ENCODE measurements at regions not wholly inside any gene's neighbourhood (a gene's known extent, or its start where the extent isn't known, plus 50 kb on each side); places are given as distances from the start of the nearest gene placed in this dataset.
A peak's percentile ranks its signal among the peaks of the same experiment; 100 is the strongest.

GRCh38 chr9:16257604-16258003 is 612.9 kb downstream of the BNC2 start:
- TF ChIP-seq CTCF (conservative IDR thresholded peaks at IDR 0.05) (peak; percentile 61), ZFX (IDR thresholded peaks at IDR 0.05) (no peak)
- no peak overlapping the region for H3K27ac ChIP-seq

DNA sequence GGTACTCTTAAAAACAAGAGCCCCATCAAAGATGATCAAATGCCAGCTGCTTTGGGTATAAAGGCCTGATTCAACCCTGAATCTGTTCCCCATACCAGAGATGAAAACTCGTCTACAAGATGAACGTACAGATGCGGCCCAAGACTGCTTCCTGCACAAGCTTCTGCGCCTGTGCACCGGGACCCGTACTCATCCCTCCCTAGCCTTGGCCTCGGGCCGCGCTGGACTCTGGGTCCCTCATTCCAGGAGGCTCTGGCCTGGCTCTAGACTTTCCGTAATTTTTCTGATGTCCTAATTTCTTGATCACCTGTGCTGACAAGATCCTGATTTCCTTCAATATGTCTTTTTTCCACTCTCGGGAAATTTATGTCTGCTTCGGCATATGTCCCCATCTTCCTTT is 612.3 kb downstream of the BNC2 start:
- TF ChIP-seq ZFX (IDR thresholded peaks at IDR 0.05) (no peak), CTCF (conservative IDR thresholded peaks at IDR 0.05) (no peak)
- H3K27ac ChIP-seq, result no peak overlapping the region

- H3K27ac ChIP-seq, result no peak overlapping the region
- TF ChIP-seq ZFX (IDR thresholded peaks at IDR 0.05), result no peak
- no peak for TF ChIP-seq CTCF (conservative IDR thresholded peaks at IDR 0.05)
Observed at GRCh38 chr9:16258708-16259107, 611.8 kb downstream of the BNC2 start.

DNA sequence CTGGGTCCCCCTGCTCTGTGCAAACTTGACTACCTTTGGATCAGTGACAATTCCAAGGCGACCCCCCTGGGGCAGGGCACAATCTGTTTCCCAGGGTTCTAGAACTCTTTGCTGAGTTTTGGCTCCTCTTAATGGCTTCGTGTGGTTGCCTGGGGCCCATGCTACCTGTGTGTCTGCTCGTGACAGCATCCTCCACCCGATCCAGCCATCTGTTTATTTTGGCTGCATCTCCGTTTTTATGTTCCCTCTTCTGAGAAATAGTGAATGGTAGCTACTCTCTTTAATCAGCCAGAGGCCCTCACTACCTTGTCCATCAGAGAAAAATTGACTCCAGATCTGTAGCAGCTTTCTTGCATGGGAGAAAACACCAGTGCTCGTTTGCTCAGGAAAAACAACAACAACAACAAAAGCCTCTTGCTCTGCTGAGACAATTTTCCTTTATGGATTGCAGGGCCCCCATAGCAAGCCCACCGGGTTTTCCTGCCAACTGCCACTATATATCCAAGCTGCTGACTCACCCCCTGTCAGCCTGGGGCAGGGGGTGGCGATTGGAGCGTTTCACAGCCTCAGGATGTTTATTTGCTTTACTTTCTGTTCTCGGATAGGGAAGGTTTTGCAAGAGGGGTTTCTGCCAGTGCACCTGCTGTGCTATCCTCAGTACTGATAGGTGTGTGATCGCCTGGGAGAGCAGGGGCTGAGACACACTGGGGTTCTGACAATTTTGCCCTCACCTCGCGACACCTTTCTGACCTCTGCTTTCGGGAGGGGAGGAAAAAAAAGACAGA is 607.8 kb downstream of the BNC2 start:
- no peak overlapping the region for H3K27ac ChIP-seq
- TF ChIP-seq CTCF (conservative IDR thresholded peaks at IDR 0.05), result no peak

DNA sequence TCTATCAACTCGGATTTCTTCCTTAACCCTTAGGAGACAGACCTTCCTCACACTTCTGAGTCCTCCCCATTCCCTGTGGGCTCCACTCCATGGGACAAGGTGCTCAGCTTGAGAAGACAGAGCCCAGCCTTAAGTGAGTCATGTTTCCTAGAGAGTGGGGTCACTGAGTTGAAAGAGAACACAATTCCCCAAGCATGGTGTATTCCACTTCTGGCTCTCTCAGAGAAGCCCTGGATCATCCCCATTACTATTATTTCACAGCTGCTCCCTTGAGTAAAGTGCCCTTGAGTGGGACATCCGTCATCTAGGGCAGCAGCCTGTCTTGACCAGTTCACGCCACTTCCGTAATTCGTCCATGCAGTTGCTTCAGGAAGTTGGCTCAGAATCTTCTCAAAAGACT is 604.8 kb downstream of the BNC2 start:
- H3K27ac ChIP-seq, result no peak overlapping the region
- TF ChIP-seq CTCF (conservative IDR thresholded peaks at IDR 0.05), result no peak
- no peak for TF ChIP-seq ZFX (IDR thresholded peaks at IDR 0.05)

DNA sequence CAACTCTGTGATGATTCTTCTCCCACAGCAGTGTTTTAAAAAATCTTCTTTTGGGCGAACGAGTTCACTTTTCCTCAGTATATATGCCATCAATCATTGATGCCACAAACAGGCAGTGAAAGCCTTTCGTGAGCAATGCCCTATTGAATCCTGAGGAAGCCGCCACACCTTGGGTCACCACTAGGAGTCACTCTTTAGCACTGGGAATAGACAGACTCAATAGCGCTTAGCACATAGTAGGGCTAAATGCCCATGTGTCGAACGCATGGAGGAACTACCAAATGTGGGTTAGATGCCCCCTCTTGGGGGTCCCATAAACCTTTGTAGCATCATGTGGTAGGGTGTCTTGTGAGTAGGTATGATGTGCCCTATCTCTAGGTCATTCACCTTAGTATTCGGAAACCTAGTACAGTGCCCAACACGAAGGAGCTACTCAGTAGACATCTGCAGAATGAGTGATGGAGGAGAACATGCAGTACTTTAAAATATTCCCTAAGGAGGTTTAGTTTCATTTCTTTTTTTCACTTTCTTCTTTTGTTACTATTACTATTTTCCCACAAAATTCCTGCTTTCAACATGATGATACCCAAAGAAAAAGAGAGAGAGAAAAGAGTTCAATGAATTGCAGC is 603.7 kb downstream of the BNC2 start:
- no peak overlapping the region for H3K27ac ChIP-seq
- peak; percentile 86 for TF ChIP-seq CTCF (conservative IDR thresholded peaks at IDR 0.05)
- TF ChIP-seq ZFX (IDR thresholded peaks at IDR 0.05), result no peak

DNA sequence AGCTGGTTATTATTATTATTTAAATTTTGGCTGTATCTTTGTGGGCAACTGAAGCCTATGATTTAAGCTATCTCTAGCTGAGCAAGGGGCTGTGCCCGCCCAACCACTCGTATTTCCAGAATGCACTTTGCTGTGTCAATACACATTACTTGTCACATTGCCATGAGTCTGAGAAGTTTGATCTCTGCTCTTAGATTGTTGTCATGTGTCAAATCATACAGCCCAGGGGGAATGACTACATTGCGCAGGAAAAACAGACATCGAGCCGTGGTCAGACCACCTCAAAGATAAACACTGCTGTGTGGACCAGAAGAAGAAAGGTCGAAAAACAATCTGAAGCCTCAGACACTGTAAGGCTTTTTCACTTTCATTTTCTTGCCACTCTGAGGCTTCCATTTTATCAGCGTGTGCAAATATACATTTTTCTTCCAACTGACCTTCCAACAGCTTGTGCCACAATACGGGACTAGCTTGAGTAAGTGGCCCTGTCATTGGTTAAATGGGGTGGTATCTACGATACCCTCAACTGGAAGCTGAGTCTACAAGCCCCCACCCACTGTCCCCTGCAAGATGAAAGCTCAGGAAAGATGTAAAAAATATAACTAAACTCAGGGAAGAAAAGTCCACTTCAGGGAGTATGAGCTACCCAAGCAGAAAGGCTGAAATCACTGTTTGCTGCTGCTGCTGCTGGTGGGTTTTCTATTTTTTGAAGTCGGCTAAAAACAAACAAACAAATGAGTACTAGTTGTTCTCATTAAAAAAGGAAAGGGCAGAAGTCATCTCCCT is 603.0 kb downstream of the BNC2 start:
- peak overlapping the region; percentile 57; the same call in 1 of the 2 replicates for H3K27ac ChIP-seq
- TF ChIP-seq CTCF (conservative IDR thresholded peaks at IDR 0.05) (no peak), ZFX (IDR thresholded peaks at IDR 0.05) (no peak)
